Left hindlimb (tissue), 1 donor: ENCODE measurements at regions not wholly inside any gene's neighbourhood (a gene's known extent, or its start where the extent isn't known, plus 50 kb on each side); places are given as distances from the start of the nearest gene placed in this dataset.
"Not testable (repeated sequence)": the region's sequence is repeated elsewhere in the genome, so short reads cannot be mapped to it uniquely, and the experiment has no call there.

Experiments
- DNase-seq: peaks from one replicate; pipeline ENCODE4 v3.0.0-alpha.2; 2018

DNA sequence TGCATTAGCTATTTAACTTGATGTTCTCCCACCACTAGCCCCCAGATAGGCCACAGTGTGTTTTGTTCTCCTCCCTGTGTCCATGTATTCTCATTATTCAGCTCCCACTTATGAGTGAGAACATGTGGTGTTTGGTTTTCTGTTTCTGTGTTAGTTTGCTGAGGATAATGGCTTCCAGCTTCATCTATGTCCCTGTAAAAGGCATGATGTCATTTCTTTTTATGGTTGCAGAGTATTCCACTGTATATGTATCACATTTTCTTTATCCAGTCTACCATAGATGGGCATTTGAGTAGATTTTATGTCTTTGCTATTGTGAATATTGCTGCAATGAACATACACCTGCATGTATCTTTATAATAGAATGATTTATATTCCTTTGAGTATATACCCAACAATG lies 487.7 kb downstream of the CBLN4 start:
- DNase-seq: not testable (repeated sequence)

DNA sequence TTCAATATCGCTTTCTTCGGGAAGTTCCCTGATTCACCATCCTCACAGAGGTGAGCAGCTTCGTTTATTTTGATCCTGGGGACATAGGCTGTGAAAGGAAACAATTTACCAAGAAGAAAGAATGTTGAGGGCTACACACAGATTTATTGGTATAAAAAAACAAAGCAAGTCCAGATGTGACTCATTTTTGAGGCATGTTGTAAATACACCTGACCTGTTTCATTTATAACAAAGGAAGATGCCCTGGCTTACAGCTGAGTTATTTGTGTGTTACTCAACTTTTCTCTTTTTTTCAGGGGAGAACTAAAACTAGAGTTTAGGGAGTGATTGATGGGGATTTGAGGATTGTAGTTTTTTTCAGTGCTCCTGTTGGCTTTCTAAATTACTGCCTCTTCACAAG lies 489.5 kb downstream of the CBLN4 start:
- no peak for DNase-seq

GRCh38 chr20:55514531-55514930 lies 490.8 kb downstream of the CBLN4 start:
- no peak for DNase-seq

GRCh38 chr20:55513954-55514353 lies 491.4 kb downstream of the CBLN4 start:
- no peak for DNase-seq

- DNase-seq: no peak
Measured at GRCh38 chr20:55500130-55500529, 505.2 kb downstream of the CBLN4 start.

DNA sequence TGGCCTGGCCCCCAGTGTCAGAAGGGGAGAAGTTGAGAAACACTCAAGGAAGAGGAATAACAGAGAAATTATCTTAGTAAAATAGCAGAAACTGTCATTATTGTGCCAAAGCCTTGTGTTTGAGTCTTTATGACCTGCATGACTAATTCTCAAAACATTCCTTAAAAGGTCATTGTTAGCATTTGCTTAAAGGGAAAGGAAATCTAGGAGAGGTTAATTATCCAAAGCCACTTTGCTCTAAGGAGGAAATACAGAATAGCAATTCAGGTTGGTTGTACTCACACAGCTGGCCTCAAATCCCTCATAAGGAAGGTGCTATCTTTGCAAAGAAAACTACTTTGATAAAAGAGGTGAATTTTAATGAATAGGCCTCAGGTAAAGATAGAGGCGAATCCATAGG lies 516.7 kb downstream of the CBLN4 start:
- DNase-seq: no peak

- no peak for DNase-seq
Measured at GRCh38 chr20:55478724-55479450, 526.4 kb downstream of the CBLN4 start.

- DNase-seq: no peak
Measured at GRCh38 chr20:55472704-55473103, 532.6 kb downstream of the CBLN4 start.

- DNase-seq: no peak
Measured at GRCh38 chr20:55471052-55472006, 534.0 kb downstream of the CBLN4 start.

DNA sequence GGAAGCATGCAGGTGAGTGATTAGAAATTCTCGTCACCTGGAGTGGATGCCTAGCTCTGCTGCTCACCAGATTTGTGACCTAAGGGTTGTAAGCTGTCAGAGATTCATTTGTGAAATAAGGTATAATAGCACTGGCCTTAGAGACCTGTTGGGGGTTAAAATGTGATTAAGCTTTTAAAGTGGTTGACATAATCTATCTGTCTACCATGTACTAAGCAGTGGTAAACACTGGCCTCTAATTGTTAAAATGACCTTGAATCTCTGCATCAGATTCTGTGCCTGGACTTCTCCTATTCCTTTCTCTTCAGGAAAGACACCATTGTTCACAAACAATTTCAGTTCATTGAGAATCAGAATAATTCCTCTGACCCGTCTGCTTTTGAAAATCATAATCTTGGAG lies 536.2 kb downstream of the CBLN4 start:
- DNase-seq: no peak

- no peak for DNase-seq
Measured at GRCh38 chr20:55461519-55461918, 543.8 kb downstream of the CBLN4 start.

GRCh38 chr20:55456316-55456940 lies 548.9 kb downstream of the CBLN4 start:
- no peak for DNase-seq

- DNase-seq: no peak
Measured at GRCh38 chr20:55449091-55449490, 556.2 kb downstream of the CBLN4 start.

DNA sequence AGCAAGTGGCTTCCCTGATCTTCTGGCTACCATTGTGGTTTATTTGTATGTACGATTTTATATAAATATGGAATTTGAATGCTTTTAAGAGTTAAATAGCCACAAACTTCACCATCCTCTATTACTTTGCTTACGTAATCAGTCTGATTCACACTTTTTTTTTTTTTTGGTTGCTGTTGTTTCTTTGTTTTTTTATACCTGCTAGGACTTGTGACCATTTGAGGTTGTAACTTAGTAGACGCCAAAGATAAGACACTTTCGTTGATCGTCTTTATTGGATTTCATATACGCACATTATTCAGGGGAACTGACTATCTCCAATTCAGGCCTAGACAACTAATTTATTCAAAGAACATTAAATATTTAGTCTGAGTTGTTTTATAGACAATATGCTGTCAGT lies 559.0 kb downstream of the CBLN4 start:
- DNase-seq: no peak

- no peak for DNase-seq
Measured at GRCh38 chr20:55439070-55439469, 566.2 kb downstream of the CBLN4 start.

DNA sequence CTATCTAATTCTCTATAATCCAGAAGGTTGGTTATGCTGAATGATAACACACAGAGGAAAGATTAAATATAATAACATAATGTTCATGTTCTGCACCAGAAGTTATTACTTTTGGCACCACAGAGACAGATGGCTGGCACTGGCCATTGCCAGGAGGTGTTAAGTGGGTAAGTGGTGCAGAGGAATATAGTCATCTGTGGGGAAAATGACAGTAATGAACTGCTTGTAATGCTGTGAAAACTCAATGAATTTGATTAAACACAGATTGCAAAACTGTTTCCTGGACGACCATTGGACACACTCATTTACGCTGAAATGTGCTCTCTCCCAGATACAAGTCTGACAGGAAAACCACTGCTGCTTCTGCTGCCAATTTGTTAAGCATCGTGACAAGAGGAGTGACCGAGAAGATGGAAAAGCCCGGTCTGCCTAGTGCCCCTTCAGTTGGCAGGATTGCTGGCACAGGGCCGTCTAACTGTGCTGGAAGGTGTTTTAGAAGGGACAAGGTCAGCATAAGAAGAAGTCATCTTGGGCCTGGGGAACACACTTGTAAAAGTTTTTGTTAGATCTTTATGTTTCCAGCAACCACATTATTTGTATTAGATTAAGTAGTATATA lies 567.4 kb downstream of the CBLN4 start:
- no peak for DNase-seq

DNA sequence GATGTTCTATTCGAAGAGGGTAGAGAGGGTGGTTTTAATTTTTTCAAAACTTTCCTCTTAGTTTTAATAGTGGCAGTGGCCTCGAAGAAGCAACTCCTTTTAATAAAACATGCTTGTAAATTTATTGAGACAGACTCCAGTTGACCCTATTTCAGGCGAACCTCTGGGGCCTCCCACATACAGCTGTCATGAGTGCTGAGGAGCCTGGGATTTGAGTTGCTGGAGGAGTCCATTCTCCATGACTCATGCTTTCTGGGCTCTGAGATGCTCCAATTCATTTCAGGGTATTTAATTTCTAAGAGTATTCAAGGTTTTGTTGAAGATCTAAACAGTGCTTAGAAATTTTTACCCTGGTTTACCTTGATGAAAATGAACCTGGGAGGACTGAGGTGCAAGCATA lies 580.4 kb downstream of the CBLN4 start:
- no peak for DNase-seq

- DNase-seq: no peak
Measured at GRCh38 chr20:55424476-55424875, 580.8 kb downstream of the CBLN4 start.

DNA sequence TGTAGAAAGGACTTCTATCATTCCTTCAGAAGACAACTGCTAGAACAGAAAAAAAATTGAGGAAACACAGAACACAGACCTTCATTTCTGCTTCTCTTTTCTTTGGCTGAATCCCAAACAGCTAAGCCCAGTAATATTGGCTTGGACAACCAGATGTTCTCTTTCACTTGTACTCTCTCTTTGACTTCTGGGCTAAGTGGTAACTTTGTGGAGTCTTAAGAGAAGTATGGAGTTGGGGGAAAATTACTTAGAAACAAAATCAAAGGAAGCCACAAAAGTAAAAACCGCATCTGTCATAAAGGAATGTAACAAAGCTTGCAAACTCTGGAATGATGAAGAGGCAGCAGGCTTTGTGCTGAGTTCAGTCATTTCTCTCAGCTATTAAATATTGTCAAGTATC lies 587.5 kb downstream of the CBLN4 start:
- no peak for DNase-seq

DNA sequence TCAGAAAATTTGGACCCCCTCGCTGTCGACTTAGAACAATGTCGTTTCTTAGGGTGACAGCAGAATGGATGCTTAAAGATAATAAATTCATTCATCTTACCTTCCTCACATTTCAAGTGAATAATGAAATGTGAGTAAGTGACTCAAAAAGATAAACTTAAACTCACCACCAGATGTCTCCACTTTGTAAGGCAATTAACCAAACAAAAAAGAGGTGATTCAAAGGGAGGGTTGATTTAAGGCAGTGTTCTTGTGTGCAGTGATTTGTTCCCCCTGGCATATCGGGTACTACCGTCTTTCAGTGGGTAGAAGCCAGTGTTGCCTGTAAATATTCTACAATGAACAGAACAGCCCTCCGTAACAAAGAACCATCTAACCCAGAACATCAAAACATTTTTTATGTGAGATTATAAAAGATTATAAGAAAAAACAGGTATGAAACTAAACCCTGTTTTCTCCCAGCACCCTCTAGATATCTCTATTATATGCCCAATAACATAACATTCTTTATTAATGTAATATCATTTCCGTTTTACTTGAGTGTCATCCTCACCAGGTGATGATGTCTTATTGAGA lies 589.7 kb downstream of the CBLN4 start:
- DNase-seq: no peak

DNA sequence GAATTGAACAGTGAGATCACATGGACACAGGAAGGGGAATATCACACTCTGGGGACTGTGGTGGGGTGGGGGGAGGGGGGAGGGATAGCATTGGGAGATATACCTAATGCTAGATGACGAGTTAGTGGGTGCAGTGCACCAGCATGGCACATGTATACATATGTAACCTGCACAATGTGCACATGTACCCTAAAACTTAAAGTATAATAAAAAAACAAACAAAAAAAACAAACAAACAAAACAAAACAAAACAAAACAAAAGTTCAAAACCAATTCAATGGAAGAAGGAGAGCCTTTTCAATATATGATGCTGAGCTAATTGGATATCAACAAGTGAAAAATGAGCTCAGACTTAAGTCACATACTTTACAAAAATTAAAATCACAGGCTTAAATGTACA lies 592.8 kb downstream of the CBLN4 start:
- not testable (repeated sequence) for DNase-seq

GRCh38 chr20:55406891-55407290 lies 598.4 kb downstream of the CBLN4 start:
- DNase-seq: no peak

DNA sequence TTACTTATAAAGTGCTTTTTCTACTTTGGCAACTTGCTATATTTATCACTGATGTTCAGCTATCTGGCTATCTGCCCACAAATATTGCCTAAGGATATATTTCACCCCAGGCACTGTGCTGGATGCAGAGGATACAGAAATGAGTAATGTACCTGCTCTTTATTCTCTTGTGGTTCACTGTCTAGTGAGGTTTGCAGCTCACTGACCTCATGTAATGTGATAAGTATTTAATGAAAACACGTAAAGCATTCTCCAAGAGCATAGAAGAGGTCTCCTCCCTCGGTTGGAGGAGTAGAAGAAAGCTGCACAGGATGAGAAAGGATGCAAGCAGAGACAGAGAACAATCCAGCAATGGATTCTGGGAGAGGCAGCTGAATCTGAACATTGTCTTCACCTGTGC lies 610.7 kb downstream of the CBLN4 start:
- no peak for DNase-seq
